H54 (cell line): ENCODE measurements at regions not wholly inside any gene's neighbourhood (a gene's known extent, or its start where the extent isn't known, plus 50 kb on each side); places are given as distances from the start of the nearest gene placed in this dataset.

Experiments
- DNase-seq: peaks from one replicate; pipeline ENCODE4 v3.0.0; 2011; ENCODE audit warnings: low spot score, mixed read lengths; ENCODE audit not compliant: insufficient read length
- FAIRE-seq: peaks from 3 replicates; lab custom pipeline; 2011; peaks lifted over from hg19 to GRCh38; lab: Jason Lieb, UNC
- POLR2A ChIP-seq: IDR thresholded peaks from 2 replicates; pipeline ENCODE4 v1.6.1; 2011; ENCODE audit warnings: low read depth, mild to moderate bottlenecking, low read length

DNA sequence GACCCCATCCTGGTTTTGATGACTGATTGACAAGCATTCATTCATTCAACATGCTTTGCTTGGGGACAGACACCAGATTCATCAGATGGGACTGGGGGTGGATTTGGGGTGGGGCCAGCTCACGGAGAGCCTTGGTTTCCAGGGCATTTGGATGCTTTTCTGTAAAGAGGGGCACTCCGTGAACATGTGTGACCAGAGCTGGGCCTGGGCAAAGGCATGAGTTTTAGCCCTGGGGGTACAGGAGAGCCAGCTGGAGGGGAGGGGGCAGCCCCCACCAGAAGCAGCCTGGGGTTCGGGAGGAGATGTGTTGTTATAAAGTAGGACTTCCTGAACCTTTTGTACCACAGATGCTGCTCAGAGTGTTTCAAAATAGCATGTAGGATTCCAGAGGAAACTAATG lies 99.7 kb downstream of the RIPK4 start:
- DNase-seq, result no peak
- no peak for TF ChIP-seq POLR2A
- no peak for FAIRE-seq

- DNase-seq, result no peak
- TF ChIP-seq POLR2A, result no peak
- FAIRE-seq, result no peak
Observed at GRCh38 chr21:41666641-41667081, 100.2 kb downstream of the RIPK4 start.

DNA sequence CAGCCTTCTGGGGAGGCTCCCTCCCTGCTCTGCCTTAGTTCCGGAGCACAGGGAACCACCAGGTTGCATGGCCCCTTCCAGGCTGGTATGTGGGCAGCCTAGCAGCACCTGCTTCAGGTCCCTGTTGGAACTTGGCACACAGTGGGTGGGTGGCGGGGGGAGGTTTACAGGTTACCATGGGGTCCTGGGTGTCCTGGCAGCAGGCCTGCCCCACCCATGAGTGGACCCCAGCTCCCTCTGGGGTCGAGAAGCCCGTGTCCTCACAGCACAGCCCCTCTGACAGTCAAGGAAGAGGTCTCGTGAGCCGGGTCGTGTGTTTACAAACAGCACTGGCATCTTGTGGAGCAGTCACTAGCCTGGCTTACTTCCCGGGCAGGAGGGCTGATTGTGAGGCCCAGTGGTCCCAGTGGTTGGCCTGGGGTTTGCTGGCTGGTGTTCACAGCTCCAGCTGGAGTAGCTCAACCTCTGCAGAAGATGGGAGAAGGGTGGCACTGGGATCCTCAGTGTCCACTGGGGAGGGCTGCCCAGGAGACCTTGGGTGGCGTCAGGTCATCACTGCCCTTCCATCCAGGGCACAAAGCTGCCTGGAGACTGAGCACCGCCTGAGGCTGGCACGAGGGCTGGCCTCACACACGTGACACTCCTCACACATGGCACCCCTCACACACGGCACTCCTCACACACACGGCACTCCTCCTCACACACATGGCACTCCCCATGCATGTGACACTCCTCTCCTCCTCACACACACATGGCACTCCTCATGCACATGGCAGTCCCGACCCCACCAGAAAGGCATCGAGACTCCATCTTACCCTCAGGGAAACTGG lies 100.9 kb downstream of the RIPK4 start:
- no peak for FAIRE-seq
- TF ChIP-seq POLR2A, result no peak
- DNase-seq, result no peak

DNA sequence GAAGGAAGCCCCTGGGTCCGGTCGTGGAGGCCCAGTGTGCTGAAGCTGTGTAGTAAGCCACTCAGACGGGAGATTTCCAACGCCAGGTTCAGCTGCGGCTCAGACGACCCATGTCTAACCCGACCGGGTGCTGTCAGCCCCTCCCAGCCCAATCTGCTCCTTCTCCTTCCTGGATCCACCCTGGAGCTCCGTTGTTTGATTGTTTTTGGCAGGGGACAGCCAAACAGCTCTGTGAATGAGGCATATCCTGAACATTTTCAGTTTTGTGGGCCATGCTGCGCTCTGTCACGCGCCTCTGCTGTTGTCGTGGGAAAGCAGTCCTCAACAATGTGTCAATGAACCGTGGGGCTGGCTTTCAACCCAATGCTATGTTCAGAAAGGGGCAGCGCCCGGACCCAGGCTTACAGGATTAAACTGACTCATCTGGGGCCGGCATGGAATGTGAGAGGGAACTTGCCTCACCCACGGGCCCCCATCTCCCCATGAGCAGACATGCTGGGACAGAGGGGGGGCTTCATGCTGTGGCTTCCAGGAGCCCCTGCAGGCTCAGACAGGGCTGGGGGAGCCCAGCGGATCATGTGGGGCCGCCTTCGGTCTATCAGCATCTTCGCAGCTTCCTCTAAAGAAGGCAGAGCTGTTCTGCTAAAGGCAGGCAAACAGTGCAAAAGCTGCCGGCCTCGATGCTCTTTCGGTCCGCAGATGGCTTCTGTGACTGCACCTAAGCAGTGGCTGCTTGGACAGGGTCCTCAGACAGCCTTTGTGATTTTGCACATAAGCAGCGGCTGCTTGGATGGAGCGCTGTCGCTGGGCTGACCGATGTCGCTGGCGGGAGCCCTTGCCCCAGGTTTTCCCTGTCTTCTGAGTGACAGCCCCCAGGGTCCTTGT lies 101.7 kb downstream of the RIPK4 start:
- no peak for FAIRE-seq
- peak; percentile 44 for DNase-seq
- no peak for TF ChIP-seq POLR2A

GRCh38 chr21:41663805-41664788 lies 102.8 kb downstream of the RIPK4 start:
- DNase-seq, result peak; percentile 47
- FAIRE-seq, result no peak
- TF ChIP-seq POLR2A, result no peak

GRCh38 chr21:41662761-41663160 lies 104.1 kb downstream of the RIPK4 start:
- no peak for FAIRE-seq

GRCh38 chr21:41662161-41662560 lies 104.7 kb downstream of the RIPK4 start:
- no peak for FAIRE-seq
- no peak for TF ChIP-seq POLR2A
- DNase-seq, result no peak

More at GRCh38 chr21:41662761-41663160, 104.1 kb downstream of the RIPK4 start:
- DNase-seq, result no peak
- TF ChIP-seq POLR2A, result no peak

DNA sequence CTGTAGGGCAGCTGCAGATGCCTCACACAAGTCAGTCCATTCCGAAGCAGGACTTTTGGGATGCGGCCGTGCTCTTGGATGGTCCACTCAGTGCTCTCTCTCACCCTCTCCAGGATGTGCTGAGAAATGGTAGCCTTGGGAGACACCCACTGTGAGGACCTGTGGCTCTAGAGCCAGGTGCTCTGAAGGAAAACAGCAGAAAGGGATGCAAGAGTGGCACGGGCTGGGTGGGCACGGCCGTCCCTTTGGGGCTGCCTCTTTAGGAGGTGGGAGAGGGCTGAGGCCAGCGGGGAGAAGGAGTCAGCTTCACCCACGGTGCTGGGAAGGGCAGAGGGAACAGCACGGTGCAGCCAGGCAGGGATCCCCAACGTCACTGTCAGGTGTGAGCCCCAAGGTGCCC lies 106.1 kb downstream of the RIPK4 start:
- no peak for DNase-seq
- FAIRE-seq, result no peak
- no peak for TF ChIP-seq POLR2A

- no peak for FAIRE-seq
Observed at GRCh38 chr21:41659791-41660560, 106.9 kb downstream of the RIPK4 start.

GRCh38 chr21:41656946-41657525 lies 109.8 kb downstream of the RIPK4 start:
- no peak for DNase-seq
- no peak for TF ChIP-seq POLR2A
- FAIRE-seq, result no peak

More at GRCh38 chr21:41659791-41660560, 106.9 kb downstream of the RIPK4 start:
- peak; percentile 89 for DNase-seq
- no peak for TF ChIP-seq POLR2A

- TF ChIP-seq POLR2A, result no peak
- FAIRE-seq (no peak), DNase-seq (no peak)
Observed at GRCh38 chr21:41655259-41655658, 111.6 kb downstream of the RIPK4 start.

DNA sequence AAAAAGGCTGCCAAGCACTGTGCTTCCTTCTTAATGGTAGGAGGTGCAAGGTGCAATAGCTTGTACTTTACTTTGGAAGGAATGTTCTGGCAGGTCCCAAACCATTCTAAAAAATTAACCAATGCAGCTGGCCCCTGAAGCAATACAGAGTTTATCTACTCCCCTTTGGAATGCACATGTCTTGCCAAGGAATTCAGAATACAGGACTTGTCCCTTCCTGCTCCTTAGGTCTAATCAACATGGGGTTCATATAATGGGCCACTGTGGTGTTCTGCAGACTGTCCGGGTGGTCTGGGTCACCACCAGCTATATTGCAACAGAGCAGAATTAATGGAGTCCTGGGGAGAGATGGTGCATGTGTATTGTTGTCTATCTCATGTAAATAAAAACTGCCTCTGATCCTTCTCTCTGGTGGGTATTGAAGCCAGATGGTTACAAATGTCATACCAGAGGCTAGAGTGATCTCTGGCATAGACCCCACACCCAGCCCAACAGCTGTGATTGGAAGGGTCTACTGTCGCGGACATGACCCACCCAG lies 112.8 kb downstream of the RIPK4 start:
- no peak for FAIRE-seq
- DNase-seq, result no peak
- TF ChIP-seq POLR2A, result no peak
